ENCODE measurements at regions not wholly inside any gene's neighbourhood (a gene's known extent, or its start where the extent isn't known, plus 50 kb on each side); places are given as distances from the start of the nearest gene placed in this dataset.

GRCh38 chr3:146832857-146833458 lies 227.8 kb upstream of the PLSCR5 start:
- no peak for DNase-seq (ENCODE audit: low read depth)

GRCh38 chr3:146831659-146832058 lies 226.5 kb upstream of the PLSCR5 start:
- no peak for DNase-seq (ENCODE audit: low read depth)

GRCh38 chr3:146830231-146830630 lies 225.1 kb upstream of the PLSCR5 start:
- no peak for DNase-seq (ENCODE audit: low read depth)

GRCh38 chr3:146827836-146828235 lies 222.7 kb upstream of the PLSCR5 start:
- DNase-seq (ENCODE audit: low read depth): no peak

GRCh38 chr3:146823622-146824021 lies 218.5 kb upstream of the PLSCR5 start:
- no peak for DNase-seq (ENCODE audit: low read depth)

- DNase-seq (ENCODE audit: low read depth): no peak
Measured at GRCh38 chr3:146818866-146819265, 213.7 kb upstream of the PLSCR5 start.

- no peak for DNase-seq (ENCODE audit: low read depth)
Measured at GRCh38 chr3:146818301-146818700, 213.2 kb upstream of the PLSCR5 start.

- DNase-seq (ENCODE audit: low read depth): no peak
Measured at GRCh38 chr3:146817704-146818103, 212.6 kb upstream of the PLSCR5 start.

GRCh38 chr3:146814601-146815315 lies 209.6 kb upstream of the PLSCR5 start:
- peak; percentile 47 for DNase-seq (ENCODE audit: low read depth)

GRCh38 chr3:146813496-146813895 lies 208.3 kb upstream of the PLSCR5 start:
- no peak for DNase-seq (ENCODE audit: low read depth)

GRCh38 chr3:146803745-146804144 lies 198.6 kb upstream of the PLSCR5 start:
- no peak for DNase-seq (ENCODE audit: low read depth)

- no peak for DNase-seq (ENCODE audit: low read depth)
Measured at GRCh38 chr3:146801492-146801891, 196.3 kb upstream of the PLSCR5 start.

GRCh38 chr3:146800484-146800883 lies 195.3 kb upstream of the PLSCR5 start:
- no peak for DNase-seq (ENCODE audit: low read depth)

GRCh38 chr3:146796078-146796477 lies 190.9 kb upstream of the PLSCR5 start:
- no peak for DNase-seq (ENCODE audit: low read depth)

GRCh38 chr3:146783446-146783845 lies 178.3 kb upstream of the PLSCR5 start:
- no peak for DNase-seq (ENCODE audit: low read depth)

GRCh38 chr3:146781606-146782005 lies 176.5 kb upstream of the PLSCR5 start:
- no peak for DNase-seq (ENCODE audit: low read depth)

- DNase-seq (ENCODE audit: low read depth): no peak
Measured at GRCh38 chr3:146781059-146781458, 175.9 kb upstream of the PLSCR5 start.

- no peak for DNase-seq (ENCODE audit: low read depth)
Measured at GRCh38 chr3:146780251-146780650, 175.1 kb upstream of the PLSCR5 start.

GRCh38 chr3:146777941-146778340 lies 172.8 kb upstream of the PLSCR5 start:
- no peak for DNase-seq (ENCODE audit: low read depth)

- no peak for DNase-seq (ENCODE audit: low read depth)
Measured at GRCh38 chr3:146772211-146772743, 167.1 kb upstream of the PLSCR5 start.

GRCh38 chr3:146770881-146771280 lies 165.7 kb upstream of the PLSCR5 start:
- DNase-seq (ENCODE audit: low read depth): no peak

GRCh38 chr3:146770301-146770700 lies 165.2 kb upstream of the PLSCR5 start:
- no peak for DNase-seq (ENCODE audit: low read depth)

GRCh38 chr3:146757759-146758158 lies 152.6 kb upstream of the PLSCR5 start:
- no peak for DNase-seq (ENCODE audit: low read depth)

GRCh38 chr3:146750196-146750595 lies 145.1 kb upstream of the PLSCR5 start:
- DNase-seq (ENCODE audit: low read depth): peak; percentile 14
